SJCRH30 (cell line): ENCODE measurements at regions not wholly inside any gene's neighbourhood (a gene's known extent, or its start where the extent isn't known, plus 50 kb on each side); places are given as distances from the start of the nearest gene placed in this dataset.
"Not testable (repeated sequence)": the region's sequence is repeated elsewhere in the genome, so short reads cannot be mapped to it uniquely, and the experiment has no call there.

Source experiments
- DNase-seq, 2 experiments: peaks; one replicate each; pipeline ENCODE4 v3.0.0-alpha.2; 2015 to 2020
- H3K27ac ChIP-seq: fragments of 250-450 bp; sonication (Bioruptor Pico); 2 replicates; pipeline ENCODE4 v1.5.1; 2020; ENCODE audit warnings: mild to moderate bottlenecking, moderate library complexity
- H3K27me3 ChIP-seq: fragments of 250-450 bp; sonication (Bioruptor Pico); 2 replicates; pipeline ENCODE4 v1.5.1; 2020; ENCODE audit warnings: mild to moderate bottlenecking, moderate library complexity
- H3K36me3 ChIP-seq: fragments of 250-450 bp; sonication (Bioruptor Pico); 2 replicates; pipeline ENCODE4 v1.5.1; 2020; ENCODE audit warnings: mild to moderate bottlenecking, moderate library complexity
- H3K4me1 ChIP-seq: fragments of 250-450 bp; sonication (Bioruptor Pico); 2 replicates; pipeline ENCODE4 v1.5.1; 2020; ENCODE audit warnings: mild to moderate bottlenecking, moderate library complexity
- H3K4me3 ChIP-seq: fragments of 250-450 bp; sonication (Bioruptor Pico); 2 replicates; pipeline ENCODE4 v1.5.1; 2020; ENCODE audit warnings: mild to moderate bottlenecking, moderate library complexity
- H3K9me3 ChIP-seq: fragments of 250-450 bp; sonication (Bioruptor Pico); replicated peaks from 2 replicates; pipeline ENCODE4 v1.5.1; 2020; ENCODE audit warnings: mild to moderate bottlenecking, moderate library complexity

- H3K4me1 ChIP-seq = no peaks in the 10 kb centered on the region
- no peak for DNase-seq
- no peak overlapping the region for H3K27ac ChIP-seq
- H3K9me3 ChIP-seq = no peaks in the 10 kb centered on the region
- H3K36me3 ChIP-seq = no peaks in the 10 kb centered on the region
- no peak overlapping the region for H3K4me3 ChIP-seq
- H3K27me3 ChIP-seq = no peaks in the 10 kb centered on the region
Observed at GRCh38 chr6:7025861-7026260, 81.9 kb upstream of the RREB1 start.

DNA sequence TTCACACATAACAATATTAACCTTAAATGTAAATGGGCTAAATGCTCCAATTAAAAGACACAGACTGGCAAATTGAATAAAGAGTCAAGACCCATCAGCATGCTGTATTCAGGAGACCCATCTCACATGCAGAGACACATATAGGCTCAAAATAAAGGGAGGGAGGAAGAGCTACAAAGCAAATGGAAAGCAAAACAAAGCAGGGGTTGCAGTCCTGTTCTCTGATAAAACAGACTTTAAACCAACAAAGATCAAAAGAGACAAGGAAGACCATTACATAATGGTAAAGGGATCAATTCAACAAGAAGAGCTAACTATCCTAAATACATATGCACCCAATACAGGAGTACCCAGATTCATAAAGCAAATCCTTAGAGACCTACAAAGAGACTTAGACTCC lies 78.8 kb upstream of the RREB1 start:
- not testable (repeated sequence) for H3K9me3 ChIP-seq, H3K4me3 ChIP-seq, H3K4me1 ChIP-seq, H3K27ac ChIP-seq, H3K27me3 ChIP-seq, DNase-seq, H3K36me3 ChIP-seq

DNA sequence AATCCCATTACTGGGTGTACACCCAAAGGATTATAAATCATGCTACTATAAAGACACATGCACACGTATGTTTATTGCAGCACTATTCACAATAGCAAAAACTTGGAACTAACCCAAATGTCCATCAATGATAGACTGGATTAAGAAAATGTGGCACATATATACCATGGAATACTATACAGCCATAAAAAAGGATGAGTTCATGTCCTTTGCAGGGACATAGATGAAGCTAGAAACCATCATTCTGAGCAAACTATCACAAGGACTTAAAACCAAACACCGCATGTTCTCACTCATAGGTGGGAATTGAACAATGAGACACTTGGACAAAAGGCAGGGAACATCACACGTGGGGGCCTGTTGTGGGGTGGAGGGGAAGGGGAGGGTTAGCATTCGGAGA lies 76.8 kb upstream of the RREB1 start:
- H3K36me3 ChIP-seq, H3K27me3 ChIP-seq, H3K9me3 ChIP-seq, H3K4me3 ChIP-seq, H3K27ac ChIP-seq, H3K4me1 ChIP-seq, DNase-seq: not testable (repeated sequence)

GRCh38 chr6:7033202-7033601 lies 74.6 kb upstream of the RREB1 start:
- no peaks in the 10 kb centered on the region for H3K9me3 ChIP-seq
- H3K27me3 ChIP-seq = no peaks in the 10 kb centered on the region
- H3K36me3 ChIP-seq = no peaks in the 10 kb centered on the region
- no peaks in the 10 kb centered on the region for H3K4me1 ChIP-seq
- H3K4me3 ChIP-seq = no peak overlapping the region
- no peak for DNase-seq
- H3K27ac ChIP-seq = no peak overlapping the region

- no peaks in the 10 kb centered on the region for H3K36me3 ChIP-seq
- H3K27ac ChIP-seq = no peak overlapping the region
- H3K4me1 ChIP-seq = no peaks in the 10 kb centered on the region
- no peaks in the 10 kb centered on the region for H3K9me3 ChIP-seq
- H3K4me3 ChIP-seq = no peak overlapping the region
- H3K27me3 ChIP-seq = no peaks in the 10 kb centered on the region
- DNase-seq = no peak
Observed at GRCh38 chr6:7034055-7034454, 73.7 kb upstream of the RREB1 start.

DNA sequence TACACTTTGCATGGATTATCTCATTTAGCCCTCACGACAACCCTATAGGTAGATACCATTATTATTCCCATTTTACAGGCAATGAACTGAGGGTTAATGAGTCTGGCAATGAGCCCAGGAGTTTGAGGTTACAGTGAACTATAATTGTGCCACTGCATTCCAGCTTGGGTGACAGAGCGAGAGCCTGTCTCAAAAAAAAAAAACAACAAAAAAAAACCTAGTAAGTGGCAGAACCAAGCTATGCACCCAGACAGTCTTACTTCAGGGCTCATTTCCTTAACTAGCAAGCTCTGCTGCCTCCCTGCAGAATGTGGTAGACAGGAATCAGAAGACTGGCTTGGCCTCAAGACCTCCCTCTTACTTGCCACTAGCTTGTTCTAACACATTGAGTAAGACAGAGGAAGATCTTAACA lies 71.9 kb upstream of the RREB1 start:
- no peaks in the 10 kb centered on the region for H3K27me3 ChIP-seq
- no peak for DNase-seq
- no peaks in the 10 kb centered on the region for H3K4me1 ChIP-seq
- H3K27ac ChIP-seq = no peak overlapping the region
- H3K9me3 ChIP-seq = no peaks in the 10 kb centered on the region
- no peaks in the 10 kb centered on the region for H3K36me3 ChIP-seq
- no peak overlapping the region for H3K4me3 ChIP-seq

DNA sequence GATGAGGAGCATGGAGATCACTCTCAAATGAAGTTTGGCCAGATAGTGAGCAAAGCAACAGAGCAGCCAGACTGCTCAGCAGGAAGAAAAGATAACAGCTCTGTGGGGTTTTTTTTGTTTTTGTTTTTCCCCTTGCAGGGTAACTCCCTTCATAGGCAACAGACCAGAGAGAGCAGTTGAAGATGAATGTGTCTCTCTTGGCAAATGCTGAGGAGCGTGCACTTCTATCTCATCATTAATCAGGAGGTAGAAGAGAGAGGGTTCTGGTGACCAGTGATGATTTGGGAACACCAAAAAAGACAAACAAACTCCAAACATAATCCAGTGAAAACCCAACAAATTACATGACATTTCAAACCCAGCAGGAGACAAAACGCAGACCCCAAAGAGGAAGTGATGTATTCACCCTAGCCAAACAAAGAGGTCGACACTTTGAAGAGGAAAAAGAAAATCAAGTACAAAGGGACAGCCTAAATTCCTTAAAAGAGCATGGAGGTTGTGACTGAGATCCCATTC lies 66.2 kb upstream of the RREB1 start:
- Histone ChIP-seq H3K27me3 (no peaks in the 10 kb centered on the region), H3K4me1 (peaks cover 3% of the 10 kb centered on the region; the same call in 1 of the 2 replicates), H3K9me3 (no peaks in the 10 kb centered on the region), H3K27ac (no peak overlapping the region), H3K4me3 (no peak overlapping the region), H3K36me3 (no peaks in the 10 kb centered on the region)
- DNase-seq = no peak

DNA sequence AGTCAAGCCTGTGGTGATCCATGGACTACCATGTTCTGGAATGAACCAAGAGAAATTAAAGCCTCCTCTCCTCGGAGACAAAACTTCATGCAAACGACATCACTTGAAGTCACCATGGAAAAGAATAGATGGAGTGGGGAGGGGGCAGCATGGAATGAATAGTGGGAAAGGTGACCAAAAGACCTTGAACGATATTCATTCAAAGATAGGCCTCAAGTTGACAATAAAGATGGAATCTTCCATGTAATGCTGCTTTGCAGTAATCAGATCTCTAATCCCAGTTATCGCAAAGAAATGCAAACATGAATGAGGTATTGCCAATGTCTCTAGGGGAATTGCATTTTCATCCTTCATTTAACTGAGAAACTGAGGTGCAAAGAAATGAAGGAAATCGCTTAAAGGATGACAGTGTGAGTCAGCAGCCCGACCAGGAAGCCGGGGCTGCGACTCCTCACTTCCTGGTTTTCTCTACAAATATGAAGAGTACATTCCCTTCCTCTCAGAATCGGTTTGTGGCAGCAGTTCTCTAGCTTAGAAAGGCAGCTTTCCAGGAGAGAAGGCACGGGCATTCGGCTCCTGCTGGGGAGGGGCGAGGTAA lies 65.6 kb upstream of the RREB1 start:
- Histone ChIP-seq H3K27ac (no peak overlapping the region), H3K27me3 (no peaks in the 10 kb centered on the region), H3K9me3 (no peaks in the 10 kb centered on the region), H3K4me1 (peaks cover 3% of the 10 kb centered on the region; the same call in 1 of the 2 replicates), H3K36me3 (no peaks in the 10 kb centered on the region), H3K4me3 (no peak overlapping the region)
- no peak for DNase-seq

GRCh38 chr6:7042654-7043545 lies 64.9 kb upstream of the RREB1 start:
- Histone ChIP-seq H3K9me3 (no peaks in the 10 kb centered on the region), H3K27me3 (no peaks in the 10 kb centered on the region), H3K27ac (no peak overlapping the region), H3K4me3 (no peak overlapping the region), H3K36me3 (no peaks in the 10 kb centered on the region), H3K4me1 (peaks cover 3% of the 10 kb centered on the region; the same call in 1 of the 2 replicates)
- DNase-seq = no peak

- Histone ChIP-seq H3K27ac (no peak overlapping the region), H3K4me1 (peaks cover 3% of the 10 kb centered on the region; the same call in 1 of the 2 replicates), H3K4me3 (no peak overlapping the region), H3K27me3 (no peaks in the 10 kb centered on the region), H3K36me3 (no peaks in the 10 kb centered on the region), H3K9me3 (no peaks in the 10 kb centered on the region)
- DNase-seq = peak in 1 of 2 experiments; percentile 13
Observed at GRCh38 chr6:7045331-7045730, 62.4 kb upstream of the RREB1 start.

GRCh38 chr6:7045746-7046145 lies 62.0 kb upstream of the RREB1 start:
- H3K4me3 ChIP-seq = no peak overlapping the region
- H3K9me3 ChIP-seq = no peaks in the 10 kb centered on the region
- no peaks in the 10 kb centered on the region for H3K27me3 ChIP-seq
- H3K27ac ChIP-seq = no peak overlapping the region
- DNase-seq = no peak
- peaks cover 3% of the 10 kb centered on the region; the same call in 1 of the 2 replicates for H3K4me1 ChIP-seq
- H3K36me3 ChIP-seq = no peaks in the 10 kb centered on the region

- H3K4me1 ChIP-seq = peaks cover 3% of the 10 kb centered on the region; the same call in 1 of the 2 replicates
Observed at GRCh38 chr6:7047128-7047527, 60.6 kb upstream of the RREB1 start.

GRCh38 chr6:7047966-7048365 lies 59.8 kb upstream of the RREB1 start:
- Histone ChIP-seq H3K4me3 (no peak overlapping the region), H3K4me1 (peaks cover 1% of the 10 kb centered on the region; the same call in 1 of the 2 replicates), H3K9me3 (no peaks in the 10 kb centered on the region), H3K36me3 (no peaks in the 10 kb centered on the region), H3K27ac (no peak overlapping the region), H3K27me3 (no peaks in the 10 kb centered on the region)
- no peak for DNase-seq

More at GRCh38 chr6:7047128-7047527, 60.6 kb upstream of the RREB1 start:
- H3K4me3 ChIP-seq = no peak overlapping the region
- no peaks in the 10 kb centered on the region for H3K27me3 ChIP-seq
- H3K9me3 ChIP-seq = no peaks in the 10 kb centered on the region
- no peak overlapping the region for H3K27ac ChIP-seq
- DNase-seq = no peak
- H3K36me3 ChIP-seq = no peaks in the 10 kb centered on the region

GRCh38 chr6:7048894-7049293 lies 58.9 kb upstream of the RREB1 start:
- H3K4me1 ChIP-seq = no peaks in the 10 kb centered on the region
- no peak overlapping the region for H3K27ac ChIP-seq
- H3K27me3 ChIP-seq = no peaks in the 10 kb centered on the region
- no peaks in the 10 kb centered on the region for H3K36me3 ChIP-seq
- DNase-seq = no peak
- no peak overlapping the region for H3K4me3 ChIP-seq
- no peaks in the 10 kb centered on the region for H3K9me3 ChIP-seq

- Histone ChIP-seq H3K4me3 (no peak overlapping the region), H3K9me3 (no peaks in the 10 kb centered on the region), H3K36me3 (no peaks in the 10 kb centered on the region), H3K27ac (no peak overlapping the region), H3K27me3 (no peaks in the 10 kb centered on the region), H3K4me1 (no peaks in the 10 kb centered on the region)
- DNase-seq = no peak
Observed at GRCh38 chr6:7050004-7050403, 57.8 kb upstream of the RREB1 start.
